H9 (cell line): ENCODE measurements at regions not wholly inside any gene's neighbourhood (a gene's known extent, or its start where the extent isn't known, plus 50 kb on each side); places are given as distances from the start of the nearest gene placed in this dataset.

Experiments used
- DNase-seq: peaks from one replicate; pipeline ENCODE4 v3.0.0-alpha.2; 2017
- H2AFZ ChIP-seq: one replicate; pipeline ENCODE4 v1.6.1; 2013; ENCODE audit warnings: mild to moderate bottlenecking, low read length, control low read depth, moderate library complexity
- H2AK5ac ChIP-seq: 2 replicates; pipeline ENCODE4 v1.6.1; 2013; ENCODE audit warnings: low read length, control low read depth, mixed read lengths; ENCODE audit not compliant: insufficient read length
- H2BK120ac ChIP-seq: one replicate; pipeline ENCODE4 v1.6.1; 2013; ENCODE audit warnings: low read depth, mild to moderate bottlenecking, low read length, control low read depth, inconsistent platforms; ENCODE audit not compliant: poor library complexity, severe bottlenecking
- H2BK12ac ChIP-seq: 2 replicates; pipeline ENCODE4 v1.6.1; 2013; ENCODE audit warnings: low read length, control low read depth, mixed read lengths, low read depth; ENCODE audit not compliant: insufficient read length
- H2BK15ac ChIP-seq: 2 replicates; pipeline ENCODE4 v1.6.1; 2013; ENCODE audit warnings: low read depth, low read length, control low read depth
- H2BK20ac ChIP-seq: one replicate; pipeline ENCODE4 v1.6.1; 2013; ENCODE audit warnings: low read depth, mild to moderate bottlenecking, low read length, control low read depth, inconsistent platforms; ENCODE audit not compliant: poor library complexity, severe bottlenecking
- H2BK5ac ChIP-seq: 2 replicates; pipeline ENCODE4 v1.6.1; 2013; ENCODE audit warnings: low read length, control low read depth, mixed read lengths; ENCODE audit not compliant: insufficient read length
- H3K14ac ChIP-seq: 2 replicates; pipeline ENCODE4 v1.6.1; 2013; ENCODE audit warnings: low read length, control low read depth; ENCODE audit not compliant: insufficient read depth
- H3K18ac ChIP-seq: 2 replicates; pipeline ENCODE4 v1.6.1; 2013; ENCODE audit warnings: low read depth, mild to moderate bottlenecking, mixed read lengths, low read length, control low read depth; ENCODE audit not compliant: insufficient read length
- H3K23ac ChIP-seq: 2 replicates; pipeline ENCODE4 v1.6.1; 2013; ENCODE audit warnings: low read length, control low read depth, mixed read lengths, low read depth; ENCODE audit not compliant: insufficient read length
- H3K23me2 ChIP-seq: 2 replicates; pipeline ENCODE4 v1.6.1; 2013; ENCODE audit warnings: low read depth, mild to moderate bottlenecking, mixed read lengths, low read length, control low read depth; ENCODE audit not compliant: insufficient read length, poor library complexity, severe bottlenecking
- H3K27ac ChIP-seq: 2 replicates; pipeline ENCODE4 v1.5.1; 2013; ENCODE audit warnings: low read length, control low read depth, mixed read lengths, low read depth; ENCODE audit not compliant: insufficient read length
- H3K27me3 ChIP-seq: 2 replicates; pipeline ENCODE4 v1.6.1; 2013; ENCODE audit warnings: low read length, control low read depth, inconsistent platforms; ENCODE audit not compliant: insufficient read depth
- H3K4ac ChIP-seq: 2 replicates; pipeline ENCODE4 v1.6.1; 2013; ENCODE audit warnings: low read depth, mild to moderate bottlenecking, control low read depth, inconsistent platforms, low read length, moderate library complexity
- H3K4me1 ChIP-seq: 2 replicates; pipeline ENCODE4 v1.6.1; 2013; ENCODE audit warnings: low read length, control low read depth, inconsistent platforms; ENCODE audit not compliant: insufficient read depth
- H3K4me2 ChIP-seq: 2 replicates; pipeline ENCODE4 v1.6.1; 2013; ENCODE audit warnings: low read length, control low read depth, mixed read lengths; ENCODE audit not compliant: insufficient read length, insufficient read depth
- H3K56ac ChIP-seq: 2 replicates; pipeline ENCODE4 v1.6.1; 2013; ENCODE audit warnings: low read depth, mild to moderate bottlenecking, mixed read lengths, low read length, control low read depth; ENCODE audit not compliant: insufficient read length
- H3K79me1 ChIP-seq: 2 replicates; pipeline ENCODE4 v1.6.1; 2013; ENCODE audit warnings: low read depth, mild to moderate bottlenecking, moderate library complexity, low read length, control low read depth, inconsistent platforms; ENCODE audit not compliant: insufficient read depth, poor library complexity, severe bottlenecking
- H3K79me2 ChIP-seq: 2 replicates; pipeline ENCODE4 v1.6.1; 2013; ENCODE audit warnings: low read length, control low read depth, inconsistent platforms; ENCODE audit not compliant: insufficient read depth
- H3K9ac ChIP-seq: 2 replicates; pipeline ENCODE4 v1.6.1; 2013; ENCODE audit warnings: low read length, control low read depth, mixed read lengths; ENCODE audit not compliant: insufficient read length; ENCODE audit errors: extremely low read depth
- H3K9me3 ChIP-seq: one replicate; pipeline ENCODE4 v1.6.1; 2013; ENCODE audit warnings: low read depth, low read length, inconsistent platforms; ENCODE audit not compliant: control insufficient read depth
- H3T11ph ChIP-seq: one replicate; pipeline ENCODE4 v1.6.1; 2013; ENCODE audit warnings: mild to moderate bottlenecking, low read length, control low read depth, inconsistent platforms
- H4K20me1 ChIP-seq: one replicate; pipeline ENCODE4 v1.6.1; 2013; ENCODE audit not compliant: control insufficient read depth, insufficient read length, insufficient read depth
- H4K5ac ChIP-seq: 2 replicates; pipeline ENCODE4 v1.6.1; 2013; ENCODE audit warnings: low read depth, mild to moderate bottlenecking, mixed read lengths, low read length, control low read depth; ENCODE audit not compliant: insufficient read length
- H4K8ac ChIP-seq: replicated peaks from 2 replicates; pipeline ENCODE4 v1.6.1; 2013; ENCODE audit warnings: low read length, control low read depth, mixed read lengths, low read depth; ENCODE audit not compliant: insufficient read length
- H4K91ac ChIP-seq: 2 replicates; pipeline ENCODE4 v1.6.1; 2013; ENCODE audit warnings: low read depth, mild to moderate bottlenecking, moderate library complexity, mixed read lengths, low read length, control low read depth; ENCODE audit not compliant: insufficient read length
- H3K27ac Mint-ChIP-seq, 3 experiments: 2 replicates in 2 of 3; 3 replicates in 1 of 3; pipeline ENCODE4 v1.8.0; 2020 to 2021; ENCODE audit warnings: mixed read lengths in 3 of 3, mild to moderate bottlenecking in 1 of 3, moderate library complexity in 1 of 3
- H3K27me3 Mint-ChIP-seq: 2 replicates; pipeline ENCODE4 v1.8.0; 2021; ENCODE audit warnings: low read depth, mild to moderate bottlenecking, moderate library complexity, mixed read lengths
- H3K36me3 Mint-ChIP-seq, 3 experiments: 2 replicates in 2 of 3; 3 replicates in 1 of 3; pipeline ENCODE4 v1.8.0; 2020 to 2021; ENCODE audit warnings: low read depth in 3 of 3, mixed read lengths in 3 of 3; ENCODE audit not compliant: insufficient read depth in 1 of 3
- H3K4me1 Mint-ChIP-seq, 2 experiments: 2 replicates each; pipeline ENCODE4 v1.8.0; 2020; ENCODE audit warnings: mixed read lengths in 2 of 2
- H3K4me3 Mint-ChIP-seq, 2 experiments: 2 replicates in 1 of 2; 3 replicates in 1 of 2; pipeline ENCODE4 v1.8.0; 2020 to 2021; ENCODE audit warnings: mild to moderate bottlenecking in 2 of 2, mixed read lengths in 2 of 2, moderate library complexity in 1 of 2
- H3K9me3 Mint-ChIP-seq, 2 experiments: 2 replicates in 1 of 2; 3 replicates in 1 of 2; pipeline ENCODE4 v1.8.0; 2020; ENCODE audit warnings: mild to moderate bottlenecking in 2 of 2, mixed read lengths in 2 of 2, moderate library complexity in 1 of 2
- TF ChIP-seq, protein P1 (sequence below): fragments of 200-600 bp; sonication (generic); conservative IDR thresholded peaks from 3 replicates; pipeline ENCODE4 v1.8.0; 2021; ENCODE audit warnings: antibody characterized with exemption, mild to moderate bottlenecking

DNA sequence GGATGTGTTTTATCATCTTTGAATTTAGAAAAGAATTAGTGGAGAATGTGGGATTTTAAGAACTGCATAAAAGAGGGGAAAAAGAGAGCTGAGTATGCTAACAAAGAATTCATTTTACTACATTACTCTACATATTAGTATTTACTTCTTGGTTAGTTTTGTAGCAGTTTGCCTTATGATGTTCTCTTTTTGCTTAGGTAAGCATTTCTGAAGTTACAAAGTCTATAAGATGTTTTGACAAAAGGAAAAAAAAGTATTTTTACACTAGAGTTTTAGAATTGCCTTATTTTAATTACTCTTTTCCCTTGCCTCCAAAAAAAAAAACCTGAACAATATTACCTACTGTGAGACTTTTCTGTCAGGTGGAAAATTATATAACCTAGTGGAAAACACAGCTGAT is 739.5 kb upstream of the SLC39A10 start:
- H2BK12ac ChIP-seq = no peak overlapping the region
- H4K5ac ChIP-seq = no peak overlapping the region
- H3K79me1 ChIP-seq = no peaks in the 10 kb centered on the region

More for the DNA sequence above, 739.5 kb upstream of the SLC39A10 start:
- no peak overlapping the region for H2BK15ac ChIP-seq
- no peaks in the 10 kb centered on the region for H3K27me3 ChIP-seq
- no peak overlapping the region for H3K27ac ChIP-seq
- no peaks in the 10 kb centered on the region for H3K79me2 ChIP-seq
- H4K20me1 ChIP-seq = no peaks in the 10 kb centered on the region
- Mint-ChIP-seq H3K36me3 (no peaks in the 10 kb centered on the region), H3K27me3 (no peaks in the 10 kb centered on the region), H3K9me3 (no peaks in the 10 kb centered on the region), H3K4me3 (no peak overlapping the region), H3K27ac (no peak overlapping the region), H3K4me1 (no peaks in the 10 kb centered on the region)
- H2BK20ac ChIP-seq = no peak overlapping the region
- H2AK5ac ChIP-seq = no peak overlapping the region
- no peaks in the 10 kb centered on the region for H3K9me3 ChIP-seq
- no peak overlapping the region for H3K4ac ChIP-seq
- no peaks in the 10 kb centered on the region for H3K23me2 ChIP-seq
- no peak overlapping the region for H3K4me2 ChIP-seq
- H3K9ac ChIP-seq = no peak overlapping the region
- no peak overlapping the region for H4K8ac ChIP-seq
- H3K56ac ChIP-seq = no peak overlapping the region
- H3K23ac ChIP-seq = no peak overlapping the region
- no peak overlapping the region for H3K18ac ChIP-seq
- DNase-seq = no peak
- no peak overlapping the region for H3K14ac ChIP-seq
- no peak overlapping the region for H2BK120ac ChIP-seq
- no peak overlapping the region for H3T11ph ChIP-seq
- no peak overlapping the region for H4K91ac ChIP-seq
- no peak overlapping the region for H2AFZ ChIP-seq
- TF ChIP-seq, protein P1, sequence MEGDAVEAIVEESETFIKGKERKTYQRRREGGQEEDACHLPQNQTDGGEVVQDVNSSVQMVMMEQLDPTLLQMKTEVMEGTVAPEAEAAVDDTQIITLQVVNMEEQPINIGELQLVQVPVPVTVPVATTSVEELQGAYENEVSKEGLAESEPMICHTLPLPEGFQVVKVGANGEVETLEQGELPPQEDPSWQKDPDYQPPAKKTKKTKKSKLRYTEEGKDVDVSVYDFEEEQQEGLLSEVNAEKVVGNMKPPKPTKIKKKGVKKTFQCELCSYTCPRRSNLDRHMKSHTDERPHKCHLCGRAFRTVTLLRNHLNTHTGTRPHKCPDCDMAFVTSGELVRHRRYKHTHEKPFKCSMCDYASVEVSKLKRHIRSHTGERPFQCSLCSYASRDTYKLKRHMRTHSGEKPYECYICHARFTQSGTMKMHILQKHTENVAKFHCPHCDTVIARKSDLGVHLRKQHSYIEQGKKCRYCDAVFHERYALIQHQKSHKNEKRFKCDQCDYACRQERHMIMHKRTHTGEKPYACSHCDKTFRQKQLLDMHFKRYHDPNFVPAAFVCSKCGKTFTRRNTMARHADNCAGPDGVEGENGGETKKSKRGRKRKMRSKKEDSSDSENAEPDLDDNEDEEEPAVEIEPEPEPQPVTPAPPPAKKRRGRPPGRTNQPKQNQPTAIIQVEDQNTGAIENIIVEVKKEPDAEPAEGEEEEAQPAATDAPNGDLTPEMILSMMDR = no peak
- no peaks in the 10 kb centered on the region for H3K4me1 ChIP-seq
- no peak overlapping the region for H2BK5ac ChIP-seq
